ENCODE measurements at regions not wholly inside any gene's neighbourhood (a gene's known extent, or its start where the extent isn't known, plus 50 kb on each side); places are given as distances from the start of the nearest gene placed in this dataset.

DNA sequence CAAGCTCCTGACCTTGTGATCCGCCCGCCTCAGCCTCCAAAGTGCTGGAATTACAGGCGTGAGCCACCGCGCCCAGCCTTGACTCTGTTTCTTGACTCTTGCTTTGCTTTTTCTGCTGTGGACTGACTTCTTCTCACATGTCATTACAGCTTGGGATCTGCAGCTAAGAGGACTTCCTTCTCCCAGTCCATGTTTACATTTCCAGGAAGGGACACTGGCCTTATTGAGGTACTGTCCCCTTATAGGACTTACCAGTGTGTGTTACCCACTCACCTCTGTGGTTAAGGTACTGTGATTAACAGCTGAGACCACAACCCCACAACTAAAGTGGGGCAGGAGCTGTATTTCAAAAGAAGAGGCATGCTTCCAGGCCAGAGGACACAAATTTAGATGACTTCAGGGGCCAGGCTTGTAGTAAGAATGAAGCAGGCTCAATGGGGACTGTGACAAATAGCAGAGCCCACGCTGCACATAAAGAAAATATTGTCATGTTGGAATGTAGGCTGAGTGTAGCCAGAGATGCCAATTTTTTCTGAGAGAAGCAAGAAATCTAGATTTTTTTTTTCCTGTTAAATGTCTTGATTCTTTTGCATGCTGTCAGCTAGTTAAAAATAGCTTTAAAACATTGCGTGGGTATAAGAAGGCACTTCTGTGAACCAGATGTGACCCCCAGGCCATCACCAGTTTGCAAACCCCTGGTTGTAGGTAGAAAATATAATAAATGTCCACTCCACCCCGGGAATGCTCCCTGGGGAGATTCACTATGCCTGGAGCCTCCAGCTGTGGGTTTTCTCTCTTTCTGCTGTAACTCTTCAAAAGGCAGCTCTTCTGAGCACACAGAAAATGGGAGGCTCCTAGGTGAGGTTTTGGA lies 75.0 kb downstream of the PTPDC1 start:
- DNase-seq (ENCODE audit: low read depth in 2 of 2): no peak

DNA sequence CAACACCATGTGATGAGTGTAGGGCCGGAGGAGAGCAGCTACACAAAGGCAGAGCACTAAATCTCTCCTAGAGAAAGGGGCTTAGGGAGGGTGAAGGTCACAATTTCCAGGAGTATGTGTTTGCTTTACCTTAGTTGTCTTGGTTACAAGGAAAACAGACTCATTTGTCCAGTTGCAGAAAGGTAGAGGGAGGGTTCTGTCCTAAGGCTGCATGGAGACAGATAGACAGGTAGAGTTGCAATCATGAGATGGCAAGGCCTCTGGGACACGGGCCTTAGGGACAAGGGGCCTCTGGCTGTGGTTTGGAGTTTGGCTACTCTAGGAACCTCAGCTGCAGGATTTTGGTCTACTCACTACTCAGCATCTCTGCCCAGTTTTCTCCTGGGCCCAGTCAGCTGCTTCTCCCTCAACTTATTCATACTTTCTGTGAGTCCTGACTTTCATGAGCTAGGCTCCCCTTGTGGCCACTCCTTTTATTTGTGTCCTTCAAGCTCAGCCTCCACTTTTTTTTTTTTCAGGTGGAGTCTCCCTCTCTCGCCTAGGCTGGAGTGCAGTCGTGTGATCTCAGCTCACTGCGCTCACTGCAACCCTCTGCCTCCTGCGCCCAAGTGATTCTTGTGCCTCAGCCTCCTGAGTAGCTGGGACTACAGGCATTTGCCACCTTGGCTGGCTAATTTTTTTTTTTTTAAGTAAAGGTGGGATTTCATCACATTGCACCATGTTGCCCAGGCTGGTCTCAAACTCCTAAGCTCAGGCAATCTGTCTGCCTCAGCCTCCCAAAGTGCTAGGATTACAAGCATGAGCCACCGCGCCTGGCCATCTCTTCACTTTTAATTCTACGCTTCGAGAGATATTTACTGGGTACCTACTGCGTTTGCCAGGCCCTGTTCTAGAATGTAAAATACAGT lies 76.6 kb downstream of the PTPDC1 start:
- DNase-seq (ENCODE audit: low read depth in 2 of 2): no peak

DNA sequence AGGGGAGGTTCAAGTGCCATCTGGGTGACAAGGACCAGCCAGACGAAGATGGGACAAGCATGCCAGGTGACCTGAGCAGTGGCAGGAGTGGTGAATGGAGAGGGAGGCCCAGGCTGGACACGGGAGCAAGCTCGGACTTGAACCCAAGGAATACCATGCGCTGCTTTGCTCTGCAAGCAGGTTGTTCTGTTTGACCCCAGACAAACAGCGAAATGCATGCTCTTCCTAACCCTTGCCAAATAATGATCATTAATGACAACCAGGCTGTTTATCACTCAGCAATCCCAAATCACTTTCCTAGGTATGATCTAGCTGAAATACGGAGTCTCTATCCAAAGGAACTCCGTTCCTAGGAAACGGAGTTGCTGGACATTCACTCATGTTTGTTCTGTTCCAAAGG lies 77.4 kb downstream of the PTPDC1 start:
- DNase-seq (ENCODE audit: low read depth in 2 of 2): no peak

DNA sequence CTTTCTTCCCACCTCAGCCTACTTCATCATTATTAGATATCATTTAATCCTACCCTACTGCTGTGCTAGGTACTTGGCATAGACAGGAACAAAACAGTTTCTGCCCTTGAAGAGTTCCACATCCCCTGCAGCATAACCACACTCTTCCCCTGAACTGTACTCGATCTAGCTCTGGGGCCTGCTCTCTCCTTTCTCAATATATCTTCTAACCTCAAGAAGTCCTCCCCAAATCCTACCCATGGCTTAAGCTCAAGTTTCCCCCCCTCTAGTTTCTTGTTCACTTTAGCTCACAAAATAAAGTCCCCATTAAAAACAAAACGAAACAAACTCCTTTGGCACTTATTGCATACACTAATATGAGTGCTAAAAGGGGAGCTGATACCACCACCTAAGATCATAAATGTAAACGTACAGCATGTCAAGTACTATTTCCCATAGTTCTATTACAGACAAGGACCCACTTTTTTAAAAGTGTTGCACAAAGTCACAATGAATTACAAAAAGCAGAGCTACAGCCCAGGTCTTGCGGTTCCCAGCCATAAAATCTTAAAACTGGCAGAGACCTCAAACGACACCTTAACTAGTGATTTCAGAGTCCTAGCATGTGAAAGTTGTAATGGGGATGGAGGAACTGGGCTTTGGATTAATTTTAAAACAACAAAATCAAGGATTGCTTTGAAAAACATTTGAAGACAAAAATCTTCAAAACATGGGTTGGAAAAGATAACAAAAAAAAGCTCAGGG lies 80.7 kb downstream of the PTPDC1 start:
- DNase-seq (ENCODE audit: low read depth in 2 of 2): no peak

DNA sequence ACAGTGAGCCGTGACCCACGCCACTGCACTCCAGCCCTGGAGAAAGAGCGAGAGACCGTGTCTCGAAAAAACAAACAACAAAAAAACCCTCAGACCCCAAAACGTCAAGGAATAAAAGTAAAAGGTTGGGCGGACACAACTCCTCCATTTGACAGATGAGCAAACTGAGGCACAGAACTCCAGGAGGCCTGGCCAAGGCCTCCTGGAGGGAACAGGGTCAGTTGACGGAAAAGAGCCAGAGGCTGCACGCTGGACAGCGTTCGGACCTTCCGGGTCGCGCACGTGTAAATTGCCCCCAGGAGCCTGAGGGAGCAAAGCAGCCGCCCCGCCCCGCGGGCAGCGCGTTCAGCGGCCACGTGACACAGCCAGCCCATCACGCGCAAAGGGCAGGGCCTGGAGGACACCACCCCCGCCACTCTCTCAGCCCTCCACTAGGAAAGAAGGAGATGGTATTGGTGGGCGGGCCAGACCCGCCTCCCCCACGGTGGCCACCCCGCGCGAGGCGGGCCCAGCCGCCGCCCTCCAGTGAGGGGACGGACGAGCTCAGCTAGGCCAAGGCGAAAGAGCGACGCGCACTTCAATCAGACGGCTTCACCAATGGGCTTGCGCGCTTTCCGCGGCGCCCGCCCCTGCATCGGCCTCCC lies 81.5 kb downstream of the PTPDC1 start:
- DNase-seq (ENCODE audit: low read depth in 2 of 2): peak; percentile 98

DNA sequence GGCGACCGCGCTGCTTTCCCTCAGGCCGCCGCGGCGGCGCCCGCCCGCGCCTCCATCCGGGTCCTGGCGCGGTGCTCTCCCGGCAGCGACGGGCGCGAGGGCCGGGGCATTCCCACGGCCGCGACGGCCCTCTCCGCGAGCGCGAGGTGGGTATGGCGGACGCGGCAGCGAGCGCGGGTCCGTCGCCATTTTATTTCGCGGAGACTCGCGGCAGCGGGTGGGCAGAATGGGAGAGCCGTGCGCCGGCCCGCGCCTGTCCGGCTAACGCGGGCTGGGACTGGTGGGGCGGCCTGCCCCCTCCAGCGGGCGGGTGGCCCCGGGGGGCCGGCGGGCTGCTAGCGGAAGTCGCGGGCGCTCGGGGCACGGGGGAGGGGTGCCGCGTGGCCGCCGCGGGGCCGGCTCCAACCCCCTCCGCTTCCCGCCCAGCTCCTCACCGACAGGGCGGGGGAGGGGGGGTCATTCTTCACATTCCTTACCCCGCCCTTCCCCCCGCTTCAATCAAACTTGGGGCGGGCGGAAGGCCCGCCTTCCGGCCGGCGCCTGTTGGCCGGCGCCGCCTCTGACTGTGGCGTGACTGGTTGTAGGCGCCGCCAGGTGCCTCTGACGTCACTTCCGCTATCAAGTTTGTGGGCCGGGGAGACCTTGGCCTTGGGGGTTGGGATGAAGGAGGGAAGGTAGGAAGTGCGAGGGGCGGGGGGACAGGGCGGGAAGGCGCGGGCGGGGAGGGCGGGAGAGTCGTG lies 82.1 kb downstream of the PTPDC1 start:
- peak; percentile 99 for DNase-seq (ENCODE audit: low read depth in 2 of 2)

DNA sequence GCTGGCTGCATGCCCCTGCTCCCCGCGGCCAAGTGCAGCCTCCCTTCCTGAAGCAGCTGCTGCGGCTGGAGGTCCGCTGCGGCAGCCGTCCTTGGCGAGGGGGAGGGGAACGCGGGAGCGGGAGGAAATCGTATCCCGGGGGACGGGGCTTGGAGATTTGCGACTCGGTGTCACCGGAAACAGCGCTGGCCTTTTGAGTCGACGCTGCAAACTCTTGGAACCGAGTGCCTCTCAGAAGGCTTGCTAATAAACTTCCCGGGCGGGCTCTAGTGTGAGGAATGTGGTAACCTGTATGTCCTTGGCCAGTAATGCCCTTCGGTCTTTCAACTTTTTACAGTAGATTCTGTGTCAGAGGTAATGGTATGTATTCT lies 82.7 kb downstream of the PTPDC1 start:
- no peak for DNase-seq (ENCODE audit: low read depth in 2 of 2)

DNA sequence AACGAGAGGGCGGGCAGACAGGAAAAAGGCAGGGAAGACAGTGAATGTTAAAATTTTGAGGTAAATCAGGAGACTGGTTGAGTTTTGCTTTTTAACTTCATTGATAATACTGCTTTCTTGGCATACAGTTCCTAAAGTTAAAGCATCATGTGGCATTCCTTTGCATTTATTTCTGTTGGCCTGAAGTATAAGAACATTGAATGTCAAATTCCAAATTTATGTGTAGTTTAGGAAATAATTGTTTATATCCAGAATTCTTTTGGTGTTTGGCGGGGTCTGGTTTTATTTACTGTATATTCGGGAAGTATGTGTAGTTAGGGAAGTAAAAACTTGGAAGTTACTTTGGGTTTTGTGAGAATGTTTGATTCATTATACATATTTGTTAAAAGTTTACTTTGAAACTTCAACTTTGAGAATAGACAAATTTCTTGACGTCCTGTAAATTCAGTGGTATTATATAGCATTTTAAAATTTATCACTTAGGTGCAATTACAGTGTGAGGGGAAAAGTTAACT lies 83.2 kb downstream of the PTPDC1 start:
- no peak for DNase-seq (ENCODE audit: low read depth in 2 of 2)

DNA sequence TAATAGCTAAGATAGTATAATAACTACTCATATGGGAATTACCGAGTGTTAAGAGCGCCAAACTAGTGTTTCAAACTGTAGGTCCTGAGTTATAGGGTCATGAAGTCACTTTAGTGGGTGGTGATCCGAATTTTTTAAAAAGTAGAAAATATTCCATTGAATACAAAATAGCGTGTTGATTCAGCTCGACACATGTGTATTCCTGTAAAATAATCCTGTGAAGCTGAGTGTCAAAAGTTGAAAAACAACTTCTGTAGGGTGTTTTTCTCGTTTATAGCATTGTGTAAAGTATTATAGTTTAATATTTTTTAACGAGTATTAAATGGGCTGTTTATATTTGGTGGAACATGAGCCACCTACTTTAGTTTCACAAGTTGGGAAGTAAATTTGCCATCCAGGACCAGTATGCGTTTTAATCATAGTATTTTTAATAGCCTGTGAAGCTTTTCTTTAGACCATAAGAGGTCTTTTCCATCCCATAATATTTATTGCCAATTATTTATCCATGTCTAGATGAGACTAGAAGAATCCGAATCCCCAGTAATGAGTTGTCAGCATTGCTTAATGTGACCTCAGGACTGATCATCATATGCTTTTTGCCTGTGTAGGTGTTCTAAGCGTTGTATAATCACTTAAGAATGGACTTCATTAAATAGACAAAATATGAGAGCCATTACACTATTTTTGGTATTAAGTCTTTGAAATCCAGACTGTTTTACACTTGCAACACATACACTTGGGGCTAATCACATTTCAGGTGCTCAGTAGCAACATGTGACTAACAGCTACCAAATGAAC lies 84.1 kb downstream of the PTPDC1 start:
- DNase-seq (ENCODE audit: low read depth in 2 of 2): no peak

DNA sequence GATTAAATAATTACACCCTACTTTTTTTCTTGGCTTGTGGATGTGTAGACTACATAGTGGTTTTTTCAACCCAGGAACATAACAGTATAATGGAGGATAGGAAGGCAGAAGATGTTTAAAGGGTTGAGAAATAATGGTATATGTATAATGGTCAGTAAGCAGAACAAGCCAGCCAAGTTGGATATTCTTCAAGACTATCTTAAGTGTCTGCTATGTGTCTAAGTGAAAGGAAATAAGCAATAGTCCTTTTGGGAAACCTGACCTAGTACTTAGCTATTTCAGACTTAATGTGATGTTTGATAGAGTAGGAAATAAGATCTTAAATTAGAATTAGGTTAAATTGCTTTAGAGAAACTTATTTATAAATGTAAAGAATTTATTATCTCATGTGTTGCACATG lies 85.7 kb downstream of the PTPDC1 start:
- no peak for DNase-seq (ENCODE audit: low read depth in 2 of 2)

DNA sequence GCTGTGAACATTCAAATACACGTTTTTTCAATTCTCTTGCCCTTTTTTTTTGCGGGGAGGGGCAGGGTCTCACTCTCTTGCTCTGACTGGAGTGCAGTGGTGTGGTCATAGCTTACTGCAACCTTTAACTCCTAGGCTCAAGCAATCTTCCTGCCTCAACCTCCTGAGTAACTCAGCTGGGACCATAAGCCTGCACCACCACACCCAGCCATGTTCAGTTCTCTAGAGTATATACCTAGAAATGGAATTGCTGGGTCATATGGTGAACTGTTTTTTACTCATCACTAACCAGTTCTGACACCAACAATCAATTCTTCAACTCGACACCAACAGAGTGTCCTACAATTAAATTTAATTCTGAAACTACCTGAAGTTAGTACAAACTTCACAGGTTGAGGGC lies 85.5 kb upstream of the ZNF169 start:
- no peak for DNase-seq (ENCODE audit: low read depth in 2 of 2)

DNA sequence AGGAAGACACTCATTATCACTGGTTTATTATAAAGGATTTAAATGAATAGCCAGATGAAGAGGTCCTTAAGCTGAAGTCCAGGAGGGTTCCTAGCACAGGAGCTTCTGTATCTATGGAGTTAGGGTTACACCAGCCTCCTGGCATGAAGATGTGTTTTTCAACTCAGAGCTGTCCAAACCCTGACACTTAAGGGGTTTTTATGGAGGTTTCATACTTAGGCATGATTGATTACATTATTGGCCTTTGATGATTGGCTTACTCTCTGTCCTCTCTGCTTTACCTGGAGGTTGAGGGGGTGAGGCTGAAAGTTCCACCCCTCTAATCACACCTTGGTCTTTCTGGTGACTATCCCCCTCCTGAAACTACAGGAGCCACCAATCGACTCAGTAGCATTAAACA lies 84.9 kb upstream of the ZNF169 start:
- DNase-seq (ENCODE audit: low read depth in 2 of 2): no peak

DNA sequence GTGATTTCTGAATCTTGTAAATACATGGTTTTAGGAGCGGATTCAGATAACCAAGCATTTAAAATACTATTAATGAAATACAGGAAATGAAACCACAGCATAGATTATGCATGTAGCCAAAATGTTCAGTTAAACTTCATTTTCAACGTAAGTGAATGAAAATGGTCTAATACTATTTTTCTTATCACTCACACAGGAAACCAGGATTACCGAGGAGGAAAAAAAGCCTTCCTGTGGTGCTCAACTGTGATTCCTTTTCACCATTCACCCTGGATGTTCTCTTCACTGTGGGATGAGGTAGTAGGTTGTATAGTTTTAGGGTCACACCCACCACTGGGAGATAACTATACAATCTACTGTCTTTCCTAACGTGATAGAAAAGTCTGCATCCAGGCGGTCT lies 83.4 kb upstream of the ZNF169 start:
- no peak for DNase-seq (ENCODE audit: low read depth in 2 of 2)

DNA sequence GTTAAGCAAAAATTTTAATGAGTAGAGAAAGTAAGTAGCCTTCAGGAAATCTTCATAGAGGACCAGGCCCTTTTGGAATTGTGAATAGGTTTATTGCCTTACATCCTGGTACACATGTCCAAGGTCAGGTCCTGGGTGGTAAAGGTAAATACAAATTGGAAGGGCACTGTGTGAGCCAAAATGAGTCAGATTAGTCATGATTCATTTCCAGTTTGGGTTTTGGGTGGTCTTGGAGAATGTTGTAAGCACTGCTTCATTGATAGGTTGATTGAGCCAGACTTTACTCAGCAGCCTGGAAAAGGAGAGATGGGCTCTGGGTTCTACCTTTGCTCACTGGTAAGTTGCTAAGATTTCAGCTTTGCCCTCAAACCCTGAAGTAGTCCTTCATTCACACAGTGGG lies 82.5 kb upstream of the ZNF169 start:
- no peak for DNase-seq (ENCODE audit: low read depth in 2 of 2)

DNA sequence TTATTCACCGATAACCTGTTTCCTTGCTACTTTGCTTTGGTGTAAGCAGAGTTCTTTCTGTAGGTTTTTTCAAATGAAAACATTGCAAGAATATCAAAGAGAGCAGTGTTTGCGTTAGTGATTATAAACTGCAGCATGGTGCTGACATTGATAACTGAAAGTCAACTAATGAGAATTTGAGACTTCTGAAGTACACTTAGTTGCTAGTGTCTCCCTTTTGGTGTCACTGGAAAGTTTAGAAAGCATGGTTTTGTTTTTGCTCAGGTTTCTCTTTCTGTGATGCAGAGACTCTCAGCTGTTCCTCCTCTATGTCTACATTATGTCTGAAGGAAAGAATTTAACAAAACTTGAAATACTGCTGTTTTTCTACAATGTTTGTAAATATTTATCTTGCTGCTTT lies 80.2 kb upstream of the ZNF169 start:
- DNase-seq (ENCODE audit: low read depth in 2 of 2): no peak

DNA sequence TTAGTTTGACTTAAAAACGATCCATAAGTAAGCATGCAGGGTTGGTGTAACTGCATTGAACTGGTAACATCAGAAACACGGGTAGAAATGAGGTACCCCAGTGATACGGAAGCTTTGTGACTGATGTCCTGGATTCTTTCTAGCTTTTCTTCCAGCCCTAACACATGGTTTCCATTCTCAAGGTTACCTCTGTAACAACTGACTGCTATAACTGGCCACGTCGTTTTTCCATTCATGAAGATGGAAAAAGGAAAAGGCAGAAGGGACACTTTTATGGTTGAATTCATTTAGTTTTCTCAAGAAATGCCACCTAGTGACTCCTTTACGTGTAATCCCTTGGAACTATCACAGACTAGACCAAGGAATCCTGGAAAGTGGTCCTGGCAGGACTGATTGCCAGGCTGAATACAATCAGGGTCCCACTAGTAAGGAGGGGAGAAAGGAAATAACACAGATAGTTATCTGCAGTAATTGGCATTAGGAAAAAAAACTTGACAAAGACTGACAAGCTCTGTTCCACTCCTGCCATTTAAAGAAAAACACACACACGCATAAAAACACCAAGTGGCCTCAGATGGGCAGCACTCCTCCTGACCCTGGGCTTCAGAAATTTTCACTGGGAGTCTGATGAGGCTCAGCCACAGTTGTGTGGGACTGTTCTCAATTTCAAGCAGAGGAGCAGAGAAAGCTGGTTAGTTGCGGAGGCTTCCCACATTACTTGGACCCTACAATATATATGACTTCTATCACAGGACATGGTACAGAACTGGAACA lies 77.5 kb upstream of the ZNF169 start:
- DNase-seq (ENCODE audit: low read depth in 2 of 2): no peak

DNA sequence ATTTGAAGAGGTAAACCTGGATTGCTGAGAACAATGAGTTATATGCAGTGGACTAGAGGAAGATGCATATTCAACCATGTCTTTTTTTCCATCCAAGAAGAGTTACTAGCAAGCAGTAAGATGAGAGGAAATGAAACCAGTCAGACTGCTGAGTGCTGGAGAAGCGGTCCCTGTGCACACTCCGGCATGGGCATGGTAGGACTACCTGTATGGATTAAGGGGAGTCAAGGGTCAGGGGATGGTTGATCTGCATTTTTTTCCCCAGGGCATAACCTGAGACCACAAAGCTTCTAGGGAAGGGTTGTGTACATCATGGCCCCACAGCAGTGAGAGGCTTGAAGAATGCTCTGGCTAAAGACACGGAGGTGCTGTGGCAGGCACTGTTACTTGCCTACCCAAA lies 76.6 kb upstream of the ZNF169 start:
- no peak for DNase-seq (ENCODE audit: low read depth in 2 of 2)

DNA sequence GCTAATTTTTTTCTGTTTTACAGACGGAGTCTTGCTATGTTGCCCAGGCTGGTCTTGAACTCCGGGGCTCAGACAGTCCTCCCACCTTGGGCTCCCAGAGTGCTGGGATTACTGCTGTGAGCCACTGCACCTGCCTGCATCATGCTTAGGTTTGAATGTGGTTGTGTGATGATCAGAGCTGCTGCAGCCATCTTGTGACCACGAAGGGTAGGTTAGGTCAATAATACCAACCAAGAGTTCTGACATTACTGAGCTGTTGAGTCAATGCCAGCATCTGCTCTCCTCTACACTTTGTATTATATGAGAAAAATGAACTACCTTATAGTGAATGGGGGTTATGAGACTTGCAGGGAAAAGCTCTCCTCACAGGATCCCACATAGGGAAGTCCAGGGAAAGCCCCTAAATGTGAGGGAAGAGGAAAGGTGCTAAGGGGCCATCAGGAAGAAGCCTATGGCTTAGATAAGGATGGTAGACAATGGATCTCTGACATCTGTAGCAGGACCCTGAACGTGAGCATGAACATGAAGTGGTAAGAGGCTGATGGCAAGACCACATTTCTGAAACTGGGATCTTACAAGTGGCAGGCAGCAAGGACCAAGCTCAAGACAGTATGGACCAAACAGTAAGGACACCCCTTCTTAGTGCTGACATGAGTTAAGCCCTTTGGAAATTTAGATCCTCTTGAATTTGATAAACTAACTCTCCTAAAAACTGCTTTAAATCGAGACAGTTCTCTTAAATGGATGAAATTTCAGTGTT lies 75.7 kb upstream of the ZNF169 start:
- DNase-seq (ENCODE audit: low read depth in 2 of 2): no peak

DNA sequence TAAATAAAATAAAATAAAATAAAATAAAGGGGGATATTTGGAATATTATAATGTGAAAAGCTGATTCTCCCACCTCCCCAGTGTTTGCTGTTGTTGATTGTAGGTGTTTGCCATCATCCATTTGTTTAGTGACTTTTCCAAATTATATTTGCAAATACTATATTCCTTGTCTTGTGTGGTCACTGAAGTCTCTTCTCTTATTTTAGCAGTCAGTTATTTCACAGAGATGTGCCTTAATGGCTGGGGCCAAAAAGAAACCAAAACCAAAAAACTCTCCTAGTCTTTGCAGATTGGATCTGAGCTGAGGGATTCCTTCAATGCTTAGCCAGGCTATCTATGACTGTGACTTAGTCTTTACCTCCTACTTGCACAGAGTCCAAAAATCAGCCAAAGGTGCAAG lies 70.9 kb upstream of the ZNF169 start:
- DNase-seq (ENCODE audit: low read depth in 2 of 2): no peak

All from fibroblast of skin of left quadriceps (primary cell).